PC-9 (cell line): ENCODE measurements at regions not wholly inside any gene's neighbourhood (a gene's known extent, or its start where the extent isn't known, plus 50 kb on each side); places are given as distances from the start of the nearest gene placed in this dataset.

ENCODE experiments used
- EZH2 ChIP-seq: fragments of 200-600 bp; sonication (generic); IDR thresholded peaks from 2 replicates; pipeline ENCODE4 v1.8.0; 2017; ENCODE audit warnings: antibody characterized with exemption, low read depth
- TF ChIP-seq, protein P1 (sequence below): fragments of 200-600 bp; sonication (generic); conservative IDR thresholded peaks from 2 replicates; pipeline ENCODE4 v1.6.1; 2017; ENCODE audit warnings: mixed run types, antibody characterized with exemption, mild to moderate bottlenecking, moderate library complexity

DNA sequence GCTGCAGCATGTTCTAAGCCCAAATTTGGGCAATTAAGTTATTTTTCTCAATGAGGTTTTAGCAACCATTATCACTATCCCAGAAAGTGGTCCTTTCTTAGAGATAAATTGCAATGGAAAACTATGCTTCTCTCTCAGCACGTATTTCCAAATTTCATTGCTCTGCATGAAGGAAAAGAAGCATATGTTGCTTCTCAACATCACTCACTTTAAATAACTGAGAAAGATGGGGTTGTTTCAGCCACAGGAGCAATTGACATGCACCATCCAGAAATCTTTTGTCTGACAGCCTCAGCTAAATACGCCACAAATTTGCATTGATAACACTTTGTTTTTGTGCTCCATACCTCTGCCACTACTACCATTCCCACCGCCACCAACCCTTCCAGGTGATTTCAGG lies 157.6 kb upstream of the PKN2 start:
- TF ChIP-seq, protein P1, sequence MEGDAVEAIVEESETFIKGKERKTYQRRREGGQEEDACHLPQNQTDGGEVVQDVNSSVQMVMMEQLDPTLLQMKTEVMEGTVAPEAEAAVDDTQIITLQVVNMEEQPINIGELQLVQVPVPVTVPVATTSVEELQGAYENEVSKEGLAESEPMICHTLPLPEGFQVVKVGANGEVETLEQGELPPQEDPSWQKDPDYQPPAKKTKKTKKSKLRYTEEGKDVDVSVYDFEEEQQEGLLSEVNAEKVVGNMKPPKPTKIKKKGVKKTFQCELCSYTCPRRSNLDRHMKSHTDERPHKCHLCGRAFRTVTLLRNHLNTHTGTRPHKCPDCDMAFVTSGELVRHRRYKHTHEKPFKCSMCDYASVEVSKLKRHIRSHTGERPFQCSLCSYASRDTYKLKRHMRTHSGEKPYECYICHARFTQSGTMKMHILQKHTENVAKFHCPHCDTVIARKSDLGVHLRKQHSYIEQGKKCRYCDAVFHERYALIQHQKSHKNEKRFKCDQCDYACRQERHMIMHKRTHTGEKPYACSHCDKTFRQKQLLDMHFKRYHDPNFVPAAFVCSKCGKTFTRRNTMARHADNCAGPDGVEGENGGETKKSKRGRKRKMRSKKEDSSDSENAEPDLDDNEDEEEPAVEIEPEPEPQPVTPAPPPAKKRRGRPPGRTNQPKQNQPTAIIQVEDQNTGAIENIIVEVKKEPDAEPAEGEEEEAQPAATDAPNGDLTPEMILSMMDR, result no peak
- no peak for TF ChIP-seq EZH2
